ENCODE measurements at regions not wholly inside any gene's neighbourhood (a gene's known extent, or its start where the extent isn't known, plus 50 kb on each side); places are given as distances from the start of the nearest gene placed in this dataset.

- Histone ChIP-seq H3K27ac (ENCODE audit: control insufficient read depth, insufficient read depth) (no peak overlapping the region), H3K9ac (ENCODE audit: control insufficient read depth, insufficient read depth, low read length) (no peak overlapping the region), H3K4me3 (no peak overlapping the region), H3K36me3 (ENCODE audit: control insufficient read depth in 2 of 2, insufficient read depth in 2 of 2, low read length in 1 of 2) (no peaks in the 10 kb centered on the region), H3K4me1 (ENCODE audit: control insufficient read depth, insufficient read depth, low read length) (no peaks in the 10 kb centered on the region), H3K4me2 (ENCODE audit: control insufficient read depth, insufficient read depth) (no peak overlapping the region), H3K27me3 (replicated peaks in 1 of 2; ENCODE audit: control insufficient read depth in 2 of 2, insufficient read depth in 2 of 2, low read length in 1 of 2) (no peaks in the 10 kb centered on the region), H2AFZ (ENCODE audit: control insufficient read depth, low read depth, low read length) (no peak overlapping the region), H3K79me2 (ENCODE audit: control insufficient read depth, insufficient read depth, low read length) (no peaks in the 10 kb centered on the region), H4K20me1 (ENCODE audit: control insufficient read depth, insufficient read depth) (no peaks in the 10 kb centered on the region), H3K9me3 (replicated peaks; ENCODE audit: control insufficient read depth, insufficient read depth, low read length) (no peaks in the 10 kb centered on the region)
- TF ChIP-seq SRF (IDR thresholded peaks at IDR 0.05; ENCODE audit: low read depth in 2 of 2, low read length in 2 of 2) (no peak), USF2 (IDR thresholded peaks at IDR 0.05; ENCODE audit: borderline replicate concordance, low read depth, low read length) (no peak), POLR2A (IDR thresholded peaks at IDR 0.05; ENCODE audit: low read depth, low read length) (no peak), POLR2AphosphoS2 (IDR thresholded peaks at IDR 0.05; ENCODE audit: low read depth, low read length) (no peak), YY1 (IDR thresholded peaks at IDR 0.05; ENCODE audit: low read depth, low read length) (no peak), KDM1A (IDR thresholded peaks at IDR 0.05; ENCODE audit: borderline replicate concordance) (no peak), IRF5 (IDR thresholded peaks at IDR 0.05; ENCODE audit: borderline replicate concordance) (no peak), CEBPZ (IDR thresholded peaks at IDR 0.05; ENCODE audit: low read depth, low read length) (no peak), CHD1 (IDR thresholded peaks at IDR 0.05; ENCODE audit: low read depth, low read length) (no peak), NBN (IDR thresholded peaks at IDR 0.05) (no peak)
- DNase-seq (ENCODE audit: low read depth, low spot score) (no peak), FAIRE-seq (no peak), ATAC-seq (no peak)
- no TSS peak for BruUV-seq (replicated peaks)
- ChIA-PET CTCF (interaction anchor here (1.4 kb wide), 1 partner anchor 145 kb away, joined by 5 read pairs; no protein-coding TSS in a partner anchor), RAD21 (ENCODE audit: unreplicated experiment) (no interaction called here), POLR2A (no interaction called here), SMC1A (ENCODE audit: uncharacterized antibody, unreplicated experiment) (no interaction called here)
- WGBS (ENCODE audit: insufficient coverage, insufficient replicate concordance, low lambda C conversion rate, missing lambda C conversion rate): 21% methylated on average over 5 of the region's 5 CpGs
- in situ Hi-C loops (cut with MboI) (no loop called here), intact Hi-C loops (cut with micrococcal nuclease; ENCODE audit: unreplicated experiment) (no loop called here)
These were observed 52.0 kb upstream of the LRIG1 start for GRCh38 chr3:66552846-66553245.

All from GM12878 (cell line).